Neural progenitor cell (in vitro differentiated cells): ENCODE measurements at regions not wholly inside any gene's neighbourhood (a gene's known extent, or its start where the extent isn't known, plus 50 kb on each side); places are given as distances from the start of the nearest gene placed in this dataset.

Experiments
- CTCF ChIP-seq: fragments of 200-600 bp; sonication (generic); IDR thresholded peaks from 2 replicates; pipeline ENCODE4 v1.5.1; 2017; ENCODE audit warnings: antibody characterized with exemption, mild to moderate bottlenecking
- EZH2 ChIP-seq: fragments of 200-600 bp; sonication (generic); IDR thresholded peaks from 2 replicates; pipeline ENCODE4 v1.6.1; 2017; ENCODE audit warnings: antibody characterized with exemption, mild to moderate bottlenecking, moderate library complexity

GRCh38 chr21:24131056-24131455, 1476.2 kb downstream of the MRPL39 start:
- TF ChIP-seq CTCF (no peak), EZH2 (no peak)
